IMR-90 (cell line): ENCODE measurements at regions not wholly inside any gene's neighbourhood (a gene's known extent, or its start where the extent isn't known, plus 50 kb on each side); places are given as distances from the start of the nearest gene placed in this dataset.

ENCODE experiments used
- ATAC-seq: fragments of 200-7000 bp; cut with Tn5 transposase; 2 replicates; pipeline ENCODE4 v1.9.1; 2020; ENCODE audit warnings: low read depth, mild to moderate bottlenecking, moderate library complexity
- BruUV-seq: library from RNA; stranded (reverse); fragments of 400-500 nt; replicated peaks from 2 replicates; lab custom pipeline; 2021; lab: Mats Ljungman, UMichigan
- CTCF ChIA-PET: fragments of 300-600 bp; formaldehyde crosslinking; extraction: SDS; loops from one replicate; lab custom pipeline; 2021; ENCODE audit warnings: antibody characterized with exemption; lab: Yijun Ruan, JAX
- POLR2A ChIA-PET: fragments of 300-600 bp; sonication (Branson Sonifier 250); formaldehyde crosslinking; loops from one replicate; lab custom pipeline; 2022; ENCODE audit warnings: antibody characterized with exemption; ENCODE audit not compliant: unreplicated experiment; lab: Charles Lee
- DNase-seq: peaks from one replicate; pipeline ENCODE4 v3.0.0; 2013
- H2AFZ ChIP-seq: replicated peaks from 2 replicates; pipeline ENCODE3; 2013; ENCODE audit warnings: low read length, mild to moderate bottlenecking; ENCODE audit not compliant: poor library complexity
- H2AK5ac ChIP-seq: 2 replicates; pipeline ENCODE4 v1.6.1; 2013; ENCODE audit warnings: low read depth, low read length, inconsistent platforms
- H2AK9ac ChIP-seq: replicated peaks from 2 replicates; pipeline ENCODE3; 2013; ENCODE audit warnings: mild to moderate bottlenecking, low read depth, low read length, moderate library complexity; ENCODE audit not compliant: poor library complexity
- H2BK120ac ChIP-seq: 2 replicates; pipeline ENCODE4 v1.6.1; 2013; ENCODE audit warnings: low read depth, low read length, inconsistent platforms
- H2BK15ac ChIP-seq: 3 replicates; pipeline ENCODE4 v1.6.1; 2013; ENCODE audit warnings: low read depth, low read length, inconsistent platforms
- H2BK20ac ChIP-seq: 2 replicates; pipeline ENCODE4 v1.6.1; 2013; ENCODE audit warnings: low read depth, mild to moderate bottlenecking, inconsistent platforms, low read length, moderate library complexity
- H2BK5ac ChIP-seq: 2 replicates; pipeline ENCODE4 v1.6.1; 2013; ENCODE audit warnings: mild to moderate bottlenecking, low read depth, low read length, inconsistent platforms; ENCODE audit not compliant: poor library complexity, severe bottlenecking
- H3K14ac ChIP-seq: replicated peaks from 2 replicates; pipeline ENCODE4 v1.6.1; 2013; ENCODE audit warnings: low read depth, low read length, inconsistent platforms
- H3K18ac ChIP-seq: 2 replicates; pipeline ENCODE4 v1.6.1; 2013; ENCODE audit warnings: low read depth, low read length, control low read depth
- H3K23ac ChIP-seq: 2 replicates; pipeline ENCODE4 v1.6.1; 2013; ENCODE audit warnings: low read depth, low read length, inconsistent platforms
- H3K27ac ChIP-seq: 2 replicates; pipeline ENCODE4 v1.5.1; 2013; ENCODE audit warnings: mild to moderate bottlenecking, control low read depth, low read length; ENCODE audit not compliant: insufficient read depth
- H3K27me3 ChIP-seq: 2 replicates; pipeline ENCODE4 v1.6.1; 2013; ENCODE audit warnings: low read length; ENCODE audit not compliant: control insufficient read depth, insufficient read depth
- H3K36me3 ChIP-seq: 2 replicates; pipeline ENCODE4 v1.6.1; 2013; ENCODE audit warnings: low read length, mixed read lengths; ENCODE audit not compliant: control insufficient read depth, insufficient read depth
- H3K4ac ChIP-seq: 2 replicates; pipeline ENCODE4 v1.6.1; 2013; ENCODE audit warnings: low read depth, low read length, inconsistent platforms
- H3K4me1 ChIP-seq: 2 replicates; pipeline ENCODE4 v1.6.1; 2013; ENCODE audit warnings: low read length, mixed read lengths; ENCODE audit not compliant: control insufficient read depth, insufficient read depth
- H3K4me2 ChIP-seq: 2 replicates; pipeline ENCODE4 v1.6.1; 2013; ENCODE audit warnings: low read depth, mild to moderate bottlenecking, control low read depth, low read length, moderate library complexity
- H3K4me3 ChIP-seq: 2 replicates; pipeline ENCODE4 v1.5.1; 2013; ENCODE audit warnings: low read depth, mild to moderate bottlenecking, control low read depth, low read length, moderate library complexity; ENCODE audit not compliant: insufficient read depth
- H3K56ac ChIP-seq: 2 replicates; pipeline ENCODE4 v1.6.1; 2013; ENCODE audit warnings: low read length, inconsistent platforms; ENCODE audit not compliant: insufficient read depth; ENCODE audit errors: extremely low read depth
- H3K79me1 ChIP-seq, 2 experiments: 2 replicates each; pipeline ENCODE4 v1.6.1; 2013; ENCODE audit warnings: low read length in 2 of 2, inconsistent platforms in 1 of 2, low read depth in 1 of 2
- H3K9ac ChIP-seq: 2 replicates; pipeline ENCODE4 v1.6.1; 2013; ENCODE audit warnings: low read depth, low read length, control low read depth
- H3K9me1 ChIP-seq: 2 replicates; pipeline ENCODE4 v1.6.1; 2013; ENCODE audit warnings: low read length, inconsistent platforms; ENCODE audit not compliant: insufficient read depth
- H3K9me3 ChIP-seq: 2 replicates; pipeline ENCODE4 v1.6.1; 2013; ENCODE audit warnings: low read length; ENCODE audit not compliant: control insufficient read depth, insufficient read depth
- H4K20me1 ChIP-seq: 2 replicates; pipeline ENCODE4 v1.6.1; 2013; ENCODE audit warnings: low read length, inconsistent platforms; ENCODE audit not compliant: insufficient read depth
- H4K5ac ChIP-seq: 2 replicates; pipeline ENCODE4 v1.6.1; 2013; ENCODE audit warnings: mild to moderate bottlenecking, low read depth, low read length, control low read depth
- H4K8ac ChIP-seq, 2 experiments: 2 replicates each; pipeline ENCODE4 v1.6.1; 2013; ENCODE audit warnings: low read depth in 2 of 2, low read length in 2 of 2, control low read depth in 1 of 2, inconsistent platforms in 1 of 2
- H4K91ac ChIP-seq: 2 replicates; pipeline ENCODE4 v1.6.1; 2013; ENCODE audit warnings: low read depth, low read length, inconsistent platforms; ENCODE audit not compliant: insufficient read depth
- BHLHE40 ChIP-seq: fragments of 150-350 bp; IDR thresholded peaks from 2 replicates; pipeline ENCODE4 v1.6.1; 2016; ENCODE audit warnings: mild to moderate bottlenecking, low read depth, low read length
- CEBPB ChIP-seq: IDR thresholded peaks from 2 replicates; pipeline ENCODE4 v1.6.1; 2012; ENCODE audit warnings: low read depth, low read length, improper control_type of control experiment
- CHD1 ChIP-seq: IDR thresholded peaks from 2 replicates; pipeline ENCODE4 v1.6.1; 2012; ENCODE audit warnings: low read depth, low read length, improper control_type of control experiment
- FOS ChIP-seq: fragments of 150-350 bp; IDR thresholded peaks from 2 replicates; pipeline ENCODE4 v1.6.1; 2016; ENCODE audit warnings: low read depth, low read length
- MAFK ChIP-seq: IDR thresholded peaks from 2 replicates; pipeline ENCODE4 v1.6.1; 2012; ENCODE audit warnings: low read depth, low read length, improper control_type of control experiment
- MAZ ChIP-seq: IDR thresholded peaks from 2 replicates; pipeline ENCODE4 v1.6.1; 2012; ENCODE audit warnings: low read depth, mild to moderate bottlenecking, low read length, improper control_type of control experiment, moderate library complexity, borderline replicate concordance
- MXI1 ChIP-seq: IDR thresholded peaks from 2 replicates; pipeline ENCODE4 v1.6.1; 2012; ENCODE audit warnings: low read depth, mild to moderate bottlenecking, low read length, moderate library complexity, borderline replicate concordance
- NFE2L2 ChIP-seq: fragments of 150-350 bp; IDR thresholded peaks from 2 replicates; pipeline ENCODE4 v1.6.1; 2016; ENCODE audit warnings: low read depth, mild to moderate bottlenecking, low read length
- POLR2A ChIP-seq: IDR thresholded peaks from 2 replicates; pipeline ENCODE4 v1.6.1; 2012; ENCODE audit warnings: mild to moderate bottlenecking, low read depth, low read length
- RAD21 ChIP-seq: IDR thresholded peaks from 2 replicates; pipeline ENCODE4 v1.6.1; 2012; ENCODE audit warnings: low read length, improper control_type of control experiment
- RCOR1 ChIP-seq: IDR thresholded peaks from 2 replicates; pipeline ENCODE4 v1.6.1; 2012; ENCODE audit warnings: mild to moderate bottlenecking, low read length, improper control_type of control experiment; ENCODE audit not compliant: insufficient replicate concordance
- RFX5 ChIP-seq: IDR thresholded peaks from 2 replicates; pipeline ENCODE4 v1.8.0; 2012; ENCODE audit warnings: low read depth, mild to moderate bottlenecking, low read length, moderate library complexity
- SMC3 ChIP-seq: fragments of 150-350 bp; IDR thresholded peaks from 2 replicates; pipeline ENCODE4 v1.6.1; 2016; ENCODE audit warnings: low read depth, mild to moderate bottlenecking, antibody characterized with exemption, low read length, moderate library complexity
- WGBS, 2 experiments: methylation state at CpG; one replicate each; pipeline versions ENCODE4 v1.1.5 to v1.1.7; 2013; ENCODE audit warnings: missing lambda C conversion rate in 2 of 2; ENCODE audit not compliant: insufficient read length in 1 of 2; ENCODE audit errors: extremely low coverage in 2 of 2; 5-methylcytosine and 5-hydroxymethylcytosine counted together
- dilution Hi-C: fragments of 300-500 bp; cut with HindIII; formaldehyde crosslinking; loops from one replicate; pipeline ENCODE4 v1.14.3; 2018; ENCODE audit warnings: low sequenced_read_pairs; ENCODE audit not compliant: unreplicated experiment
- in situ Hi-C: fragments of 300-500 bp; cut with MboI; formaldehyde crosslinking; loops from 3 replicates; pipeline ENCODE4 v1.14.3; 2019; ENCODE audit warnings: low sequenced_read_pairs, inconsistent platforms, mixed read lengths
- intact Hi-C: fragments of 100-400 bp; cut with micrococcal nuclease; formaldehyde crosslinking; loops from 2 replicates; pipeline ENCODE4 v1.10.0; 2022
- TF ChIP-seq, protein P1 (sequence below): fragments of 150-350 bp; IDR thresholded peaks from 2 replicates; pipeline ENCODE4 v1.6.1; 2016; ENCODE audit warnings: low read depth, mild to moderate bottlenecking, low read length, moderate library complexity, borderline replicate concordance
- TF ChIP-seq, protein P2 (sequence below): conservative IDR thresholded peaks from 2 replicates; pipeline ENCODE4 v1.5.1; 2012; ENCODE audit warnings: mild to moderate bottlenecking, low read depth, low read length, improper control_type of control experiment
- TF ChIP-seq, protein P3 (sequence below): fragments of 150-350 bp; IDR thresholded peaks from 2 replicates; pipeline ENCODE4 v1.6.1; 2017; ENCODE audit warnings: mild to moderate bottlenecking, antibody characterized with exemption, low read length, low read depth

DNA sequence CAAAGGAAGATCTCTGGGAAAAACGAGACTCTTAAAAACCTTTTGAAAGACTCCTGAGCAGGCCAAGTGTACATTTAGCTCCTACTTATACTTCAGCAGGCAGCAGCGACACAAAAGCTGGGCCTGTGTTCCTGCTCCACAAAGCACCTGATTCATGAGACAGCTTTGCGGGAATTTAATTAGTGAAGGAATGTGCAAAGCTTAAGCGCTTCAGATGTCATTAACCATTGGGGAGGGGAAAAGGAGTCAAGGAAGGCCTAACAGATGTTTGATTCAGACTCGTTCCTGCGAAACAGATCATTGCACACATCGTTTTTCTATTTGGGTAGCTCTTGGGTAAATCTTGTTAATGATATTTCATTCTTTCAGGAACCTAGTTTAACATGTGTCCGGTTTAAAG, 125.9 kb downstream of the MAIP1 start:
- dilution Hi-C loops, result no loop called here

More for the DNA sequence above, 125.9 kb downstream of the MAIP1 start:
- H3K4me1 ChIP-seq, result peaks cover 8% of the 10 kb centered on the region
- H2BK120ac ChIP-seq, result no peak overlapping the region
- no peak overlapping the region for H3K4me2 ChIP-seq
- H3K36me3 ChIP-seq, result no peaks in the 10 kb centered on the region
- H4K20me1 ChIP-seq, result no peaks in the 10 kb centered on the region
- ChIA-PET POLR2A (no interaction called here), CTCF (interaction anchor here (1.0 kb wide), 1 partner anchor 13 kb away, joined by 3 read pairs; no protein-coding TSS in a partner anchor)
- DNase-seq (no peak), ATAC-seq (no peak)
- H3K9me1 ChIP-seq, result peaks cover 4% of the 10 kb centered on the region; the same call in 1 of the 2 replicates
- H3K27me3 ChIP-seq, result peaks cover 3% of the 10 kb centered on the region; the same call in 1 of the 2 replicates
- H4K8ac ChIP-seq, result no peak overlapping the region
- no peaks in the 10 kb centered on the region for H3K9me3 ChIP-seq
- H2BK20ac ChIP-seq, result no peak overlapping the region
- H3K79me1 ChIP-seq, result no peaks in the 10 kb centered on the region
- H2AK5ac ChIP-seq, result no peak overlapping the region
- H3K23ac ChIP-seq, result no peak overlapping the region
- intact Hi-C loops, result no loop called here
- H4K91ac ChIP-seq, result no peak overlapping the region
- H2AK9ac ChIP-seq, result no peak overlapping the region
- H3K9ac ChIP-seq, result no peak overlapping the region
- in situ Hi-C loops, result no loop called here
- H3K4me3 ChIP-seq, result no peak overlapping the region
- H3K18ac ChIP-seq, result no peak overlapping the region
- BruUV-seq, result no TSS peak
- no peak overlapping the region for H3K4ac ChIP-seq
- H2BK5ac ChIP-seq, result no peak overlapping the region
- H3K56ac ChIP-seq, result no peak overlapping the region
- no CpG with 5 or more reads among the region's 8 CpGs for WGBS, 2 experiments
- H4K5ac ChIP-seq, result no peak overlapping the region
- no peak overlapping the region for H3K14ac ChIP-seq
- no peak overlapping the region for H3K27ac ChIP-seq
- no peak overlapping the region for H2AFZ ChIP-seq
- TF ChIP-seq POLR2A (no peak), NFE2L2 (no peak), CHD1 (no peak), BHLHE40 (no peak), FOS (no peak), CEBPB (no peak), SMC3 (no peak), MAZ (no peak), MXI1 (no peak), RAD21 (no peak), MAFK (no peak), RCOR1 (no peak), RFX5 (no peak)
- TF ChIP-seq, protein P1, sequence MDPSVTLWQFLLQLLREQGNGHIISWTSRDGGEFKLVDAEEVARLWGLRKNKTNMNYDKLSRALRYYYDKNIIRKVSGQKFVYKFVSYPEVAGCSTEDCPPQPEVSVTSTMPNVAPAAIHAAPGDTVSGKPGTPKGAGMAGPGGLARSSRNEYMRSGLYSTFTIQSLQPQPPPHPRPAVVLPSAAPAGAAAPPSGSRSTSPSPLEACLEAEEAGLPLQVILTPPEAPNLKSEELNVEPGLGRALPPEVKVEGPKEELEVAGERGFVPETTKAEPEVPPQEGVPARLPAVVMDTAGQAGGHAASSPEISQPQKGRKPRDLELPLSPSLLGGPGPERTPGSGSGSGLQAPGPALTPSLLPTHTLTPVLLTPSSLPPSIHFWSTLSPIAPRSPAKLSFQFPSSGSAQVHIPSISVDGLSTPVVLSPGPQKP, result no peak
- TF ChIP-seq, protein P2, sequence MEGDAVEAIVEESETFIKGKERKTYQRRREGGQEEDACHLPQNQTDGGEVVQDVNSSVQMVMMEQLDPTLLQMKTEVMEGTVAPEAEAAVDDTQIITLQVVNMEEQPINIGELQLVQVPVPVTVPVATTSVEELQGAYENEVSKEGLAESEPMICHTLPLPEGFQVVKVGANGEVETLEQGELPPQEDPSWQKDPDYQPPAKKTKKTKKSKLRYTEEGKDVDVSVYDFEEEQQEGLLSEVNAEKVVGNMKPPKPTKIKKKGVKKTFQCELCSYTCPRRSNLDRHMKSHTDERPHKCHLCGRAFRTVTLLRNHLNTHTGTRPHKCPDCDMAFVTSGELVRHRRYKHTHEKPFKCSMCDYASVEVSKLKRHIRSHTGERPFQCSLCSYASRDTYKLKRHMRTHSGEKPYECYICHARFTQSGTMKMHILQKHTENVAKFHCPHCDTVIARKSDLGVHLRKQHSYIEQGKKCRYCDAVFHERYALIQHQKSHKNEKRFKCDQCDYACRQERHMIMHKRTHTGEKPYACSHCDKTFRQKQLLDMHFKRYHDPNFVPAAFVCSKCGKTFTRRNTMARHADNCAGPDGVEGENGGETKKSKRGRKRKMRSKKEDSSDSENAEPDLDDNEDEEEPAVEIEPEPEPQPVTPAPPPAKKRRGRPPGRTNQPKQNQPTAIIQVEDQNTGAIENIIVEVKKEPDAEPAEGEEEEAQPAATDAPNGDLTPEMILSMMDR, result no peak
- TF ChIP-seq, protein P3, sequence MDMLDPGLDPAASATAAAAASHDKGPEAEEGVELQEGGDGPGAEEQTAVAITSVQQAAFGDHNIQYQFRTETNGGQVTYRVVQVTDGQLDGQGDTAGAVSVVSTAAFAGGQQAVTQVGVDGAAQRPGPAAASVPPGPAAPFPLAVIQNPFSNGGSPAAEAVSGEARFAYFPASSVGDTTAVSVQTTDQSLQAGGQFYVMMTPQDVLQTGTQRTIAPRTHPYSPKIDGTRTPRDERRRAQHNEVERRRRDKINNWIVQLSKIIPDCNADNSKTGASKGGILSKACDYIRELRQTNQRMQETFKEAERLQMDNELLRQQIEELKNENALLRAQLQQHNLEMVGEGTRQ, result no peak
- H2BK15ac ChIP-seq, result no peak overlapping the region
